ENCODE measurements at regions not wholly inside any gene's neighbourhood (a gene's known extent, or its start where the extent isn't known, plus 50 kb on each side); places are given as distances from the start of the nearest gene placed in this dataset.
A peak's percentile ranks its signal among the peaks of the same experiment; 100 is the strongest.

- peaks cover 8% of the 10 kb centered on the region for H3K4me1 Mint-ChIP-seq (ENCODE audit: insufficient read depth, unreplicated experiment)
- ChIA-PET CTCF (interaction anchor here (0.7 kb wide), 1 partner anchor 205 kb away, joined by 3 read pairs; no protein-coding TSS in a partner anchor), POLR2A (interaction anchor here (0.8 to 1.5 kb wide), 3 partner anchors 8 to 84 kb away, joined by 3 to 6 read pairs (median 3); no protein-coding TSS in a partner anchor)
- no TSS peak for BruUV-seq (replicated peaks)
- no peaks in the 10 kb centered on the region for H3K27me3 Mint-ChIP-seq (ENCODE audit: insufficient read depth, unreplicated experiment)
- no peak overlapping the region for H3K4me3 Mint-ChIP-seq (ENCODE audit: unreplicated experiment)
- H3K36me3 Mint-ChIP-seq (ENCODE audit: insufficient read depth, unreplicated experiment), result no peaks in the 10 kb centered on the region
- H3K9me3 Mint-ChIP-seq (ENCODE audit: unreplicated experiment), result peaks cover 8% of the 10 kb centered on the region
- H3K27ac Mint-ChIP-seq (ENCODE audit: low read depth, unreplicated experiment), result no peak overlapping the region
- no peak for TF ChIP-seq CTCF (IDR thresholded peaks at IDR 0.05; ENCODE audit: unreplicated experiment)
- DNase-seq (ENCODE audit: unreplicated experiment), result peak; percentile 60
- intact Hi-C loops (cut with micrococcal nuclease), result loop anchor here (10.0 kb wide), 1 partner anchor 299 kb away; no protein-coding TSS in a partner anchor
Measured at GRCh38 chr6:140774080-140774505, 1358.6 kb upstream of the GJE1 start.

GRCh38 chr6:140773276-140773675 is 1359.4 kb upstream of the GJE1 start:
- Mint-ChIP-seq H3K9me3 (ENCODE audit: unreplicated experiment) (peaks cover 8% of the 10 kb centered on the region), H3K27ac (ENCODE audit: low read depth, unreplicated experiment) (no peak overlapping the region), H3K36me3 (ENCODE audit: insufficient read depth, unreplicated experiment) (no peaks in the 10 kb centered on the region), H3K4me3 (ENCODE audit: unreplicated experiment) (no peak overlapping the region), H3K4me1 (ENCODE audit: insufficient read depth, unreplicated experiment) (peaks cover 8% of the 10 kb centered on the region), H3K27me3 (ENCODE audit: insufficient read depth, unreplicated experiment) (no peaks in the 10 kb centered on the region)
- DNase-seq (ENCODE audit: unreplicated experiment), result no peak
- intact Hi-C loops (cut with micrococcal nuclease), result loop anchor here (10.0 kb wide), 1 partner anchor 298 kb away; no protein-coding TSS in a partner anchor
- TF ChIP-seq CTCF (IDR thresholded peaks at IDR 0.05; ENCODE audit: unreplicated experiment), result no peak
- ChIA-PET CTCF (interaction anchor here (0.7 kb wide), 1 partner anchor 206 kb away, joined by 3 read pairs; no protein-coding TSS in a partner anchor), POLR2A (interaction anchor here (1.0 to 1.5 kb wide), 2 partner anchors 85 kb away, joined by 4 to 6 read pairs; no protein-coding TSS in a partner anchor)
- BruUV-seq (replicated peaks), result no TSS peak

GRCh38 chr6:140772576-140772975 is 1360.1 kb upstream of the GJE1 start:
- peaks cover 8% of the 10 kb centered on the region for H3K9me3 Mint-ChIP-seq (ENCODE audit: unreplicated experiment)
- POLR2A ChIA-PET, result interaction anchor here (1.0 kb wide), 1 partner anchor 86 kb away, joined by 4 read pairs; no protein-coding TSS in a partner anchor
- BruUV-seq (replicated peaks), result no TSS peak

GRCh38 chr6:140768133-140768532 is 1364.6 kb upstream of the GJE1 start:
- BruUV-seq (replicated peaks), result no TSS peak

More at GRCh38 chr6:140772576-140772975, 1360.1 kb upstream of the GJE1 start:
- H3K4me3 Mint-ChIP-seq (ENCODE audit: unreplicated experiment), result no peak overlapping the region
- intact Hi-C loops (cut with micrococcal nuclease), result loop anchor here (10.0 kb wide), 1 partner anchor 298 kb away; no protein-coding TSS in a partner anchor
- DNase-seq (ENCODE audit: unreplicated experiment), result no peak
- no peaks in the 10 kb centered on the region for H3K36me3 Mint-ChIP-seq (ENCODE audit: insufficient read depth, unreplicated experiment)
- no peaks in the 10 kb centered on the region for H3K27me3 Mint-ChIP-seq (ENCODE audit: insufficient read depth, unreplicated experiment)
- no peak for TF ChIP-seq CTCF (IDR thresholded peaks at IDR 0.05; ENCODE audit: unreplicated experiment)
- H3K27ac Mint-ChIP-seq (ENCODE audit: low read depth, unreplicated experiment), result no peak overlapping the region
- CTCF ChIA-PET, result interaction anchor here (0.6 kb wide), 1 partner anchor 54 kb away, joined by 3 read pairs; no protein-coding TSS in a partner anchor
- peaks cover 8% of the 10 kb centered on the region for H3K4me1 Mint-ChIP-seq (ENCODE audit: insufficient read depth, unreplicated experiment)

More at GRCh38 chr6:140768133-140768532, 1364.6 kb upstream of the GJE1 start:
- ChIA-PET CTCF (interaction anchor here (0.6 to 1.3 kb wide), 2 partner anchors 14 to 795 kb away, joined by 3 to 5 read pairs; no protein-coding TSS in a partner anchor), POLR2A (no interaction called here)
- Mint-ChIP-seq H3K4me3 (ENCODE audit: unreplicated experiment) (no peak overlapping the region), H3K9me3 (ENCODE audit: unreplicated experiment) (peaks cover 8% of the 10 kb centered on the region), H3K27me3 (ENCODE audit: insufficient read depth, unreplicated experiment) (no peaks in the 10 kb centered on the region), H3K36me3 (ENCODE audit: insufficient read depth, unreplicated experiment) (no peaks in the 10 kb centered on the region), H3K27ac (ENCODE audit: low read depth, unreplicated experiment) (no peak overlapping the region), H3K4me1 (ENCODE audit: insufficient read depth, unreplicated experiment) (no peaks in the 10 kb centered on the region)
- intact Hi-C loops (cut with micrococcal nuclease), result no loop called here
- no peak for TF ChIP-seq CTCF (IDR thresholded peaks at IDR 0.05; ENCODE audit: unreplicated experiment)
- DNase-seq (ENCODE audit: unreplicated experiment), result no peak

Data from MCF 10A (cell line).